ENCODE measurements at regions not wholly inside any gene's neighbourhood (a gene's known extent, or its start where the extent isn't known, plus 50 kb on each side); places are given as distances from the start of the nearest gene placed in this dataset.

- DNase-seq (ENCODE audit: low read depth) = no peak
- no peak overlapping the region for H3K4me3 ChIP-seq (ENCODE audit: low read depth, low read length)
- no peak for TF ChIP-seq CTCF (IDR thresholded peaks at IDR 0.05; ENCODE audit: insufficient read depth, low read length)
These were observed 311.1 kb downstream of the CDC5L start for GRCh38 chr6:44698602-44699001.

- H3K4me3 ChIP-seq (ENCODE audit: low read depth, low read length) = no peak overlapping the region
- no peak for TF ChIP-seq CTCF (IDR thresholded peaks at IDR 0.05; ENCODE audit: insufficient read depth, low read length)
- peak; percentile 46 for DNase-seq (ENCODE audit: low read depth)
These were observed 311.6 kb downstream of the CDC5L start for GRCh38 chr6:44699082-44699481.

GRCh38 chr6:44699851-44700250 is 312.3 kb downstream of the CDC5L start:
- TF ChIP-seq CTCF (IDR thresholded peaks at IDR 0.05; ENCODE audit: insufficient read depth, low read length) = no peak
- H3K4me3 ChIP-seq (ENCODE audit: low read depth, low read length) = no peak overlapping the region
- DNase-seq (ENCODE audit: low read depth) = no peak

GRCh38 chr6:44700422-44700821 is 312.9 kb downstream of the CDC5L start:
- DNase-seq (ENCODE audit: low read depth) = no peak
- H3K4me3 ChIP-seq (ENCODE audit: low read depth, low read length) = no peak overlapping the region
- no peak for TF ChIP-seq CTCF (IDR thresholded peaks at IDR 0.05; ENCODE audit: insufficient read depth, low read length)

- DNase-seq (ENCODE audit: low read depth) = no peak
- H3K4me3 ChIP-seq (ENCODE audit: low read depth, low read length) = no peak overlapping the region
- no peak for TF ChIP-seq CTCF (IDR thresholded peaks at IDR 0.05; ENCODE audit: insufficient read depth, low read length)
These were observed 313.6 kb downstream of the CDC5L start for GRCh38 chr6:44701038-44701636.

- H3K4me3 ChIP-seq (ENCODE audit: low read depth, low read length) = no peak overlapping the region
- DNase-seq (ENCODE audit: low read depth) = no peak
- TF ChIP-seq CTCF (IDR thresholded peaks at IDR 0.05; ENCODE audit: insufficient read depth, low read length) = no peak
These were observed 314.2 kb downstream of the CDC5L start for GRCh38 chr6:44701637-44702101.

GRCh38 chr6:44702292-44702691 is 314.8 kb downstream of the CDC5L start:
- no peak for TF ChIP-seq CTCF (IDR thresholded peaks at IDR 0.05; ENCODE audit: insufficient read depth, low read length)
- no peak overlapping the region for H3K4me3 ChIP-seq (ENCODE audit: low read depth, low read length)
- no peak for DNase-seq (ENCODE audit: low read depth)
